A549 (cell line): ENCODE measurements at regions not wholly inside any gene's neighbourhood (a gene's known extent, or its start where the extent isn't known, plus 50 kb on each side); places are given as distances from the start of the nearest gene placed in this dataset.

Experiments used
- ATAC-seq, 2 experiments: fragments of 200-7000 bp in 1 of 2; fragments of >200 bp in 1 of 2; cut with Nextera tagmentation in 1 of 2; cut with Tn5 transposase in 1 of 2; 3 replicates each; pipeline versions ENCODE4 v1.8.0 to v1.9.1; 2018 to 2020; ENCODE audit warnings: mild to moderate bottlenecking in 1 of 2, moderate library complexity in 1 of 2
- CTCF ChIA-PET: fragments of 300-600 bp; sonication (Branson Sonifier 250); formaldehyde crosslinking; extraction: SDS; loops from one replicate; lab custom pipeline; 2021; ENCODE audit warnings: antibody characterized with exemption, inconsistent platforms; lab: Yijun Ruan, JAX
- POLR2A ChIA-PET: fragments of 350-600 bp; formaldehyde crosslinking; extraction: SDS; loops from one replicate; lab custom pipeline; 2021; ENCODE audit warnings: antibody characterized with exemption, inconsistent platforms; lab: Yijun Ruan, JAX
- DNase-seq, 2 experiments: peaks; one replicate each; pipeline versions ENCODE4 v3.0.0 to v3.0.0-alpha.2; 2011 to 2016; ENCODE audit warnings: low read depth in 1 of 2, low spot score in 1 of 2
- FAIRE-seq: peaks from 2 replicates; lab custom pipeline; 2011; peaks lifted over from hg19 to GRCh38; lab: Jason Lieb, UNC
- H3K27ac ChIP-seq, 2 experiments: fragments of >200 bp; sonication (Bioruptor Twin); formaldehyde crosslinking; 3 replicates each; pipeline ENCODE4 v1.5.1; 2016 to 2017
- H3K4me1 ChIP-seq: fragments of >200 bp; sonication (Bioruptor Twin); formaldehyde crosslinking; 3 replicates; pipeline ENCODE4 v1.6.1; 2016
- H3K4me2 ChIP-seq: fragments of >200 bp; sonication (Bioruptor Twin); formaldehyde crosslinking; 3 replicates; pipeline ENCODE4 v1.6.1; 2016
- H3K4me3 ChIP-seq: fragments of >200 bp; sonication (Bioruptor Twin); formaldehyde crosslinking; 3 replicates; pipeline ENCODE4 v1.5.1; 2016
- H3K9me3 ChIP-seq: fragments of >200 bp; sonication (Bioruptor Twin); formaldehyde crosslinking; 3 replicates; pipeline ENCODE4 v1.6.1; 2016
- ATOH8 ChIP-seq: fragments of 250-450 bp; sonication (Bioruptor Pico); IDR thresholded peaks from 2 replicates; pipeline ENCODE4 v1.5.0; 2020; ENCODE audit warnings: low read depth, mild to moderate bottlenecking, moderate library complexity
- CHD4 ChIP-seq: fragments of 200-600 bp; sonication (generic); IDR thresholded peaks from 2 replicates; pipeline ENCODE4 v1.6.1; 2016; ENCODE audit warnings: antibody characterized with exemption, mild to moderate bottlenecking, borderline replicate concordance
- FOSL2 ChIP-seq, 2 experiments: fragments of 450-650 bp in 1 of 2; fragments of >200 bp in 1 of 2; sonication (Bioruptor Twin) in 1 of 2; formaldehyde crosslinking; IDR thresholded peaks; 2 replicates each; pipeline versions ENCODE4 v1.5.0 to v1.6.1; 2016 to 2020; ENCODE audit warnings: mild to moderate bottlenecking in 1 of 2, moderate library complexity in 1 of 2
- GATA3 ChIP-seq: IDR thresholded peaks from 2 replicates; pipeline ENCODE4 v1.6.1; 2012; ENCODE audit warnings: borderline replicate concordance
- HES2 ChIP-seq: fragments of >200 bp; sonication (Bioruptor Twin); formaldehyde crosslinking; IDR thresholded peaks from 2 replicates; pipeline ENCODE4 v1.6.1; 2016
- HMGXB4 ChIP-seq: fragments of 250-450 bp; sonication (Bioruptor Pico); IDR thresholded peaks from 2 replicates; pipeline ENCODE4 v1.5.0; 2021; ENCODE audit warnings: mild to moderate bottlenecking, moderate library complexity, borderline replicate concordance
- JUN ChIP-seq, 2 experiments: fragments of >200 bp; sonication (Bioruptor Twin); formaldehyde crosslinking; IDR thresholded peaks; 2 replicates in 1 of 2; 3 replicates in 1 of 2; pipeline ENCODE4 v1.6.1; 2016 to 2017
- MAFK ChIP-seq: fragments of 450-650 bp; IDR thresholded peaks from 2 replicates; pipeline ENCODE4 v1.6.1; 2014; ENCODE audit not compliant: partially characterized antibody
- MAX ChIP-seq: IDR thresholded peaks from 2 replicates; pipeline ENCODE4 v1.6.1; 2012
- PBX3 ChIP-seq: IDR thresholded peaks from 2 replicates; pipeline ENCODE4 v1.6.1; 2012
- POLR2AphosphoS2 ChIP-seq: conservative IDR thresholded peaks from 2 replicates; pipeline ENCODE4 v1.6.1; 2012; ENCODE audit warnings: low read length, improper control_type of control experiment, inconsistent platforms
- RCOR1 ChIP-seq: fragments of 150-350 bp; IDR thresholded peaks from 2 replicates; pipeline ENCODE4 v1.6.1; 2014; ENCODE audit warnings: antibody characterized with exemption, low read length, low read depth
- RFX5 ChIP-seq: fragments of 450-650 bp; IDR thresholded peaks from 2 replicates; pipeline ENCODE4 v1.7.1; 2014; ENCODE audit warnings: antibody characterized with exemption, mild to moderate bottlenecking, moderate library complexity
- SMC3 ChIP-seq: fragments of >200 bp; sonication (Bioruptor Twin); formaldehyde crosslinking; IDR thresholded peaks from 3 replicates; pipeline ENCODE4 v1.6.1; 2018; ENCODE audit warnings: inconsistent platforms
- ZC3H11A ChIP-seq: fragments of 450-650 bp; IDR thresholded peaks from 2 replicates; pipeline ENCODE4 v1.6.1; 2014; ENCODE audit warnings: antibody characterized with exemption, mild to moderate bottlenecking
- WGBS: methylation state at CpG from one replicate; pipeline ENCODE4 v1.1.6; 2017; ENCODE audit errors: missing lambda C conversion rate; 5-methylcytosine and 5-hydroxymethylcytosine counted together
- TF ChIP-seq, protein P1 (sequence below): IDR thresholded peaks from 2 replicates; pipeline ENCODE4 v1.6.1; 2012; ENCODE audit warnings: low read depth, borderline replicate concordance

GRCh38 chr11:130580372-130580771, 131.9 kb downstream of the ADAMTS15 start:
- peaks cover 25% of the 10 kb centered on the region for H3K4me1 ChIP-seq
- TF ChIP-seq GATA3 (no peak), PBX3 (no peak), MAX (peak; percentile 27; the same call in 1 of the 2 replicates), RFX5 (no peak), FOSL2 (IDR thresholded peaks at IDR 0.05) (no peak), FOSL2 (CRISPR knock-in tag; IDR thresholded peaks at IDR 0.05) (peak; percentile 31; the same call in 1 of the 2 replicates), ATOH8 (CRISPR knock-in tag) (no peak)
- TF ChIP-seq, all 56 proteins: peak for 2
- H3K27ac ChIP-seq: peak overlapping the region; percentile 71 to 81
- 7% methylated on average over 4 of the region's 4 CpGs for WGBS
- H3K4me2 ChIP-seq: peak overlapping the region; percentile 29
- DNase-seq (peak; percentile 60 to 77), ATAC-seq (peak; percentile 86 to 90), FAIRE-seq (no peak)
- ChIA-PET POLR2A (no interaction called here), CTCF (no interaction called here)
- no peaks in the 10 kb centered on the region for H3K9me3 ChIP-seq
- H3K4me3 ChIP-seq: no peak overlapping the region

- POLR2A ChIA-PET: no interaction called here
- WGBS: 62% methylated on average over 5 of the region's 5 CpGs
- Histone ChIP-seq H3K4me2 (peak overlapping the region; percentile 29), H3K4me1 (peaks cover 30% of the 10 kb centered on the region), H3K4me3 (no peak overlapping the region), H3K9me3 (no peaks in the 10 kb centered on the region), H3K27ac (peak overlapping the region; percentile 71 to 81)
- FAIRE-seq (no peak), DNase-seq (peak in 1 of 2 experiments; percentile 41), ATAC-seq (peak; percentile 16 to 42; a peak in 2 of 6 replicates)
- TF ChIP-seq CHD4: no peak
- peak; percentile 54 for TF ChIP-seq MAFK
- CTCF ChIA-PET: no interaction called here
Measured at GRCh38 chr11:130580891-130581492, 132.5 kb downstream of the ADAMTS15 start.

GRCh38 chr11:130581646-130582045, 133.2 kb downstream of the ADAMTS15 start:
- ChIA-PET POLR2A (no interaction called here), CTCF (interaction anchor here (1.9 kb wide), 1 partner anchor 280 kb away, joined by 6 read pairs; no protein-coding TSS in a partner anchor)
- Histone ChIP-seq H3K27ac (peak overlapping the region; percentile 71 to 81), H3K4me2 (no peak overlapping the region), H3K4me1 (peaks cover 30% of the 10 kb centered on the region), H3K9me3 (no peaks in the 10 kb centered on the region), H3K4me3 (no peak overlapping the region)
- FAIRE-seq (no peak), ATAC-seq (no peak), DNase-seq (no peak)
- WGBS: 93% methylated on average over 2 of the region's 2 CpGs
- TF ChIP-seq RCOR1 (no peak), SMC3 (no peak), ZC3H11A (no peak), RFX5 (no peak), JUN (IDR thresholded peaks at IDR 0.05) (no peak), HES2 (no peak), POLR2AphosphoS2 (no peak), HMGXB4 (CRISPR knock-in tag) (no peak)
- TF ChIP-seq, protein P1, sequence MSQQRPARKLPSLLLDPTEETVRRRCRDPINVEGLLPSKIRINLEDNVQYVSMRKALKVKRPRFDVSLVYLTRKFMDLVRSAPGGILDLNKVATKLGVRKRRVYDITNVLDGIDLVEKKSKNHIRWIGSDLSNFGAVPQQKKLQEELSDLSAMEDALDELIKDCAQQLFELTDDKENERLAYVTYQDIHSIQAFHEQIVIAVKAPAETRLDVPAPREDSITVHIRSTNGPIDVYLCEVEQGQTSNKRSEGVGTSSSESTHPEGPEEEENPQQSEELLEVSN: no peak
